NT2/D1 (cell line): ENCODE measurements at regions not wholly inside any gene's neighbourhood (a gene's known extent, or its start where the extent isn't known, plus 50 kb on each side); places are given as distances from the start of the nearest gene placed in this dataset.
"Not testable (repeated sequence)": the region's sequence is repeated elsewhere in the genome, so short reads cannot be mapped to it uniquely, and the experiment has no call there.

Source experiments
- DNase-seq: peaks from one replicate; pipeline ENCODE4 v3.0.0-alpha.2; 2011; ENCODE audit warnings: low read depth, low spot score
- H3K27me3 ChIP-seq: 2 replicates; pipeline ENCODE4 v1.6.0; 2011; ENCODE audit warnings: mild to moderate bottlenecking; ENCODE audit not compliant: insufficient read length, insufficient read depth
- H3K36me3 ChIP-seq: 2 replicates; pipeline ENCODE4 v1.6.1; 2011; ENCODE audit warnings: mild to moderate bottlenecking, low read length, mixed read lengths; ENCODE audit not compliant: insufficient read depth, insufficient read length
- H3K4me1 ChIP-seq: 2 replicates; pipeline ENCODE4 v1.5.1; 2011; ENCODE audit not compliant: insufficient read depth, insufficient read length
- H3K4me3 ChIP-seq: 2 replicates; pipeline ENCODE4 v1.5.1; 2011; ENCODE audit warnings: low read depth; ENCODE audit not compliant: insufficient read length
- H3K9ac ChIP-seq: 2 replicates; pipeline ENCODE4 v1.6.0; 2011; ENCODE audit warnings: low read depth; ENCODE audit not compliant: insufficient read length
- H3K9me3 ChIP-seq: 2 replicates; pipeline ENCODE4 v1.5.1; 2011; ENCODE audit warnings: mild to moderate bottlenecking, low read length; ENCODE audit not compliant: insufficient read depth
- SUZ12 ChIP-seq: IDR thresholded peaks from 2 replicates; pipeline ENCODE4 v1.6.1; 2011; ENCODE audit not compliant: insufficient read length, insufficient read depth; ENCODE audit errors: extremely low read depth
- YY1 ChIP-seq: IDR thresholded peaks from 2 replicates; pipeline ENCODE4 v1.6.1; 2011; ENCODE audit not compliant: insufficient read length, insufficient read depth
- ZNF274 ChIP-seq: IDR thresholded peaks from 2 replicates; pipeline ENCODE4 v1.6.1; 2011; ENCODE audit warnings: mild to moderate bottlenecking, low read depth, low read length

GRCh38 chr3:99568663-99569335, 69.6 kb upstream of the COL8A1 start:
- H3K27me3 ChIP-seq, result no peaks in the 10 kb centered on the region
- TF ChIP-seq ZNF274 (no peak), SUZ12 (no peak), YY1 (no peak)
- no peaks in the 10 kb centered on the region for H3K36me3 ChIP-seq
- no peaks in the 10 kb centered on the region for H3K4me1 ChIP-seq
- no peak overlapping the region for H3K4me3 ChIP-seq
- DNase-seq, result no peak
- no peak overlapping the region for H3K9ac ChIP-seq
- H3K9me3 ChIP-seq, result no peaks in the 10 kb centered on the region

DNA sequence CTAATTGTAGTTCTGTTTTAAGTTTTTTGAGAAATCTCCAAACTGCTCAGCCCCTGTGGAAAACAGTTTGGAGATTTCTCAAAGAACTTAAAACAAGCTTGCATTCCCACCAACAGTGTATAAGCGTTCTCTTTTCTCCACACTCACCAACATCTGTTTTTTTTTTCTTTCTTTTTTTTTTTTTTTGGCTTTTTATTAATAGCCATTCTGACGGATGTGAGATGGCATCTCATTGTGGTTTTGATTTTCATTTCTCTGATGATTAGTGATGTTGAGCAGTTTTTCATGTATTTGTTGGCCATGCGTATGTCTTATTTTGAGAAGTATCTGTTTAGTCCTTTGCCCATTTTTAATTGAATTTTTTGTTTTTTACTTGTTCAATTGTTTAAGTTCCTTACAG, 73.1 kb upstream of the COL8A1 start:
- H3K36me3 ChIP-seq, result no peaks in the 10 kb centered on the region
- no peak for DNase-seq
- H3K4me1 ChIP-seq, result no peaks in the 10 kb centered on the region
- TF ChIP-seq SUZ12 (no peak), ZNF274 (no peak), YY1 (no peak)
- H3K9ac ChIP-seq, result no peak overlapping the region
- no peak overlapping the region for H3K4me3 ChIP-seq
- H3K27me3 ChIP-seq, result no peaks in the 10 kb centered on the region
- no peaks in the 10 kb centered on the region for H3K9me3 ChIP-seq

DNA sequence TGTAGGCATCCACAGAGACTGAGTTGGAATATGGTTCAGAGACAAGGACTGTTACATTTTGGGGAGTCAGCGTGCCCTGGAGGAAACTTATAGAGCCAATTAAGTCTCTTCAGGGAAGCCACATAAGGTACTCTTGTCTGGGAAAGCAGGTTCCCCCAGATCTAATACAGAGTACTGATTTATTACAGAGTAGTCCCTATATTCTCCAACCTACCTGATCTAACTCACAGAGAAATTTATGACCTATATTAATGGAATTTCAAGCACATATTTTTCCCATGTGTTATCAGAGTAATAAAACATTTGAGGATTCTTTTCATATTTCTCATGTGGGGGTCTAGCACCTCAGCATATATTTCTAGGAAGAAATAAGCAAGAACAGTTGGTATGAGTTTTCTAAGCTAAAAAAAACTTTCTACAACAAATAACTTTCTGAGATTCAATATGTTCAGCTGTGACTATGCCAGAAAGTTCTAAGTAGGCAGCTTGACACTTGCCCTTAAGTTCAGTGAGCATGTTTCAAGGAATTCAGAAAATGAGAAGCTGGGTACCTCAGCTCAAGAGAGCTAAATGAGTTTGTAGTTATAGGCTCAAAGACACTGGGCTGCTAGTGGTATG, 75.3 kb upstream of the COL8A1 start:
- Histone ChIP-seq H3K4me1 (no peaks in the 10 kb centered on the region), H3K4me3 (no peak overlapping the region), H3K9ac (no peak overlapping the region), H3K9me3 (no peaks in the 10 kb centered on the region), H3K27me3 (no peaks in the 10 kb centered on the region), H3K36me3 (no peaks in the 10 kb centered on the region)
- DNase-seq, result no peak
- TF ChIP-seq SUZ12 (no peak), YY1 (no peak), ZNF274 (no peak)

DNA sequence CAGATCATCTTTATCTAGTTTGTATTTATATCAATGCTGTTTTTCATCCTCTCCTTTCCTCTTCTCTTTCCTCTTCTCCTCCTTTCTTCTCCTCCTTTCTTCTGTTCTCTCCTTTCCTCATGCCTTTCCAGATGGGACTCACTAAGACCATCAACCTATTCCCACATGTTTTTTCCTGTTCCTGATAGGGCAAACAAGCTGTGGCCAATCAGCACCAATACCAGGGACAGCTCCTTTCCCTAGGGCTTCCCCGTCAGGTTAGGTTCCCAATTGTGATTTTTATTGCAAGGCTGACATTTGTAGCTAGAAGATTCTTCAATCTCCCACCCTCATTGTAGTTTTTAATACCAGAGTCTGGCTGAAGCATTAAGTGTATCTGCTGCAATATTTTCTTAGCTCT, 76.3 kb upstream of the COL8A1 start:
- no peak overlapping the region for H3K4me3 ChIP-seq
- no peaks in the 10 kb centered on the region for H3K36me3 ChIP-seq
- H3K4me1 ChIP-seq, result no peaks in the 10 kb centered on the region
- H3K27me3 ChIP-seq, result no peaks in the 10 kb centered on the region
- H3K9me3 ChIP-seq, result no peaks in the 10 kb centered on the region
- TF ChIP-seq SUZ12 (no peak), ZNF274 (no peak), YY1 (no peak)
- no peak for DNase-seq
- no peak overlapping the region for H3K9ac ChIP-seq

GRCh38 chr3:99561056-99561455, 77.3 kb upstream of the COL8A1 start:
- no peaks in the 10 kb centered on the region for H3K4me1 ChIP-seq

DNA sequence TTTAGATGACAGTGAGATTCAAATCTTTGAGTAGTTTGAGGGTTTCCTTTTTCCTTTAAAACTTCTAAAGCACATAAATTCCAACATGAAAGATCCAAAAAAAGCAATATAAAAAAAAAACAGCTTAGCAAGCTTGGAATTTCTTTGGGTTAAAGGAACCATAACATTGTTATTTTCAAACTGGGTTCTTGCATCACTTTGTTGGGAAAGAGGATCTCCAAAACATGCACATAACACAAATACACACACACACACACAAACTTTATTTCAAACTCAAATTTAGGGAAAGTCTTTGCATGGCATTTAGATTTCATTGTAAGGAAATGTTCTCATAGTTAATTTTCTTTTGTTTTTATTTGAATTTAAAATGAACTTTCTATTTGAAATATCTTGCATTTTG, 79.2 kb upstream of the COL8A1 start:
- Histone ChIP-seq H3K4me3 (no peak overlapping the region), H3K27me3 (no peaks in the 10 kb centered on the region), H3K4me1 (no peaks in the 10 kb centered on the region), H3K36me3 (no peaks in the 10 kb centered on the region), H3K9ac (no peak overlapping the region), H3K9me3 (no peaks in the 10 kb centered on the region)
- no peak for DNase-seq
- TF ChIP-seq SUZ12, result no peak
- no peak for TF ChIP-seq ZNF274
- TF ChIP-seq YY1, result no peak

More at GRCh38 chr3:99561056-99561455, 77.3 kb upstream of the COL8A1 start:
- Histone ChIP-seq H3K27me3 (no peaks in the 10 kb centered on the region), H3K9ac (no peak overlapping the region), H3K36me3 (no peaks in the 10 kb centered on the region), H3K9me3 (no peaks in the 10 kb centered on the region), H3K4me3 (no peak overlapping the region)
- TF ChIP-seq SUZ12 (no peak), YY1 (no peak), ZNF274 (no peak)
- no peak for DNase-seq

GRCh38 chr3:99555885-99556284, 82.5 kb upstream of the COL8A1 start:
- H3K36me3 ChIP-seq, H3K4me3 ChIP-seq: not testable (repeated sequence)

More at GRCh38 chr3:99555885-99556284, 82.5 kb upstream of the COL8A1 start:
- DNase-seq, H3K9me3 ChIP-seq, H3K4me1 ChIP-seq, H3K27me3 ChIP-seq, H3K9ac ChIP-seq: not testable (repeated sequence)
